Skin epidermis (tissue), 12 donors: ENCODE measurements at regions not wholly inside any gene's neighbourhood (a gene's known extent, or its start where the extent isn't known, plus 50 kb on each side); places are given as distances from the start of the nearest gene placed in this dataset.
"Not testable (repeated sequence)": the region's sequence is repeated elsewhere in the genome, so short reads cannot be mapped to it uniquely, and the experiment has no call there.

ENCODE experiments used
- H3K27ac ChIP-seq, 21 experiments: fragments of 200-600 bp; sonication (generic) in 11 of 21; one replicate each; pipeline ENCODE4 v1.5.0; 2020; ENCODE audit warnings: mild to moderate bottlenecking in 3 of 21, inconsistent platforms in 2 of 21, moderate library complexity in 2 of 21
- H3K4me3 ChIP-seq, 7 experiments: fragments of 200-600 bp; sonication (generic) in 2 of 7; one replicate each; pipeline ENCODE4 v1.5.0; 2020; ENCODE audit warnings: inconsistent platforms in 2 of 7, mild to moderate bottlenecking in 2 of 7, moderate library complexity in 1 of 7

GRCh38 chr5:125891061-125891725 is 532.0 kb upstream of the GRAMD2B start:
- Histone ChIP-seq H3K27ac (no peak overlapping the region), H3K4me3 (no peak overlapping the region)

GRCh38 chr5:125894383-125894782 is 528.8 kb upstream of the GRAMD2B start:
- Histone ChIP-seq H3K4me3 (no peak overlapping the region), H3K27ac (no peak overlapping the region)

DNA sequence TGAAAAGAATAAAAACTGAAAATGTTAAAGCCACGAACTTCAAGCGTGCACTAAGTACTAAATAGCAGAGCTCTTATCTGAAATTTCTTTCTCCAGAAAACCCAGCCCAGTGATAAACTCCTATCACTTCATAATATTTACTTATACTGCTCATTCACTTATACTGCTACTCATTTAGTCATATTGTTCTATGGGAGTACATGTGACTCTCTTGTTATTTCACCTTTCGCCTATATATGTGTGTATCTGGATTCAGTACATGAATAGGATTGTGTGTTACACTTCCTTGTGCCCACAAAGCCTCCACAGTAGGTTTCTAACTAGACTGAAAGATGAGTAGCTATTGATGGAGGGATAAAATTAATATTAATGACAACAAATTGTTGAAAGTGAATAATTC is 526.8 kb upstream of the GRAMD2B start:
- H3K27ac ChIP-seq, result no peak overlapping the region
- H3K4me3 ChIP-seq, result no peak overlapping the region

GRCh38 chr5:125897089-125897488 is 526.1 kb upstream of the GRAMD2B start:
- no peak overlapping the region for H3K27ac ChIP-seq
- H3K4me3 ChIP-seq, result no peak overlapping the region

DNA sequence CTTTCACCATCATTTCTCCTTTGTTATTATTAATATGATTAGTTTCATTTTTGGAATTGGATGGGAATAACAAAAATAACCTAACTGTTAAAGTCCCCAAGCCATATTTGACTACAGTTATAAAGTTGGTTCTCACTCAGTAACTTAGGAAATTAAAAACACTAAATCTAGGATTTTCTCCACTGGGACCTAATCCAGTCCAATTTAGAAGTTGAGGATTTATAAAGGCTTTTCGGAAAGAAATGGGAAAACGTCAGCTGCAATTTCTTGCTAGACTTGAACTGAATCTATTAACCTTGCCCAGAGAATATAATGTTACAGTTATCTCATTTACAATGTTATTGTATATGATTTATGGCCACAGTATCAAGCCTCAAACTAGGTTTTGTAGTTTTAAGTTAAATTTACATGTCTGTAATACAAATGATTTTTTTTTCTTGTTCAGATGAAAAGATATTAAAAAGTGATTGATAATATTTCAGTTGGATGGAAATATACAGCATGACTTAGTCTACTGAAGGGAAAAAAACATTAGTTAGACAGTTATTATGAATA is 524.3 kb upstream of the GRAMD2B start:
- Histone ChIP-seq H3K27ac (no peak overlapping the region), H3K4me3 (no peak overlapping the region)

DNA sequence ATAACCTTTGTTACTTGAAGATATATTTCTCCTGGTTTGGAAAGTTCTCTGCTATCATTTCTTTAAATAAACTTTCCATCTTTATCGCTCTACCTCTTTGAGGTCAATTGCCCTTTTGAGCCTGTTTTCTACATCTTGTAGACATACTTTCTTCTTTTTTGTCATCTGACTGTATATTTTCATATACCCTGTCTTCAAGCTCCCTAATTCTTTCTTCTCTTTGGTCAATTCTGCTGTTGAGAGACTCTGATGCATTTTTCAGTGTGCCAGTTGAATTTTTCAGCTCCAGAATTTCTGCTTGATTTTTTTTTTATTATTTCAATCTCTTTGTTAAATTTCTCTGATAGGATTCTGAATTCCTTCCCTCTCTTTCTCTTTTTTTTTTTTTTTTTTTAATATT is 511.2 kb upstream of the GRAMD2B start:
- no peak overlapping the region for H3K27ac ChIP-seq
- no peak overlapping the region for H3K4me3 ChIP-seq

- no peak overlapping the region for H3K4me3 ChIP-seq
- no peak overlapping the region for H3K27ac ChIP-seq
These were observed 510.0 kb upstream of the GRAMD2B start for GRCh38 chr5:125913200-125913599.

GRCh38 chr5:125914471-125914870 is 508.7 kb upstream of the GRAMD2B start:
- no peak overlapping the region for H3K27ac ChIP-seq
- no peak overlapping the region for H3K4me3 ChIP-seq

- H3K4me3 ChIP-seq, H3K27ac ChIP-seq: not testable (repeated sequence)
These were observed 499.3 kb upstream of the GRAMD2B start for GRCh38 chr5:125923958-125924357.

GRCh38 chr5:125926172-125926571 is 497.0 kb upstream of the GRAMD2B start:
- H3K4me3 ChIP-seq, result no peak overlapping the region
- H3K27ac ChIP-seq, result no peak overlapping the region

- H3K4me3 ChIP-seq, result no peak overlapping the region
- no peak overlapping the region for H3K27ac ChIP-seq
These were observed 494.5 kb upstream of the GRAMD2B start for GRCh38 chr5:125928663-125929062.

GRCh38 chr5:125950012-125950615 is 473.1 kb upstream of the GRAMD2B start:
- Histone ChIP-seq H3K4me3 (no peak overlapping the region), H3K27ac (no peak overlapping the region)

DNA sequence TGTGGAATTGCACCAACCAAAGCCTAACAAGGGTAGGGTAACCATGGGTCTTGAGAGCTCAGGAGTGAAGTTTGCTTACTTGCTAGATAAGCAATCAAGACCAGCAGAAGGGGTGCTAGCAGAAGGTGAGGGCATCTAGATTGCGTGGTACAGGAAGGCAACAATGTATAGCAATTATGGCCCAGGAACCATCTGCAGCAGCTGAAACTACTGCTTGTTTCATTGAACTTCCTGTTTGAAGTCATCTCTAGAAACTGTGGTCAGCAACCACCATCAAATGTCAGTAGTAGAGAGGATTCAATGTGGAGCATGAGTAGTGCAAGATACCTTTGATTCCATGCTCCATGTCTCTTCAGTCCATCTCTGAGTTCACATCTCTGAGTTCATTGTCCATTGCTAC is 462.1 kb upstream of the GRAMD2B start:
- H3K27ac ChIP-seq, result no peak overlapping the region
- no peak overlapping the region for H3K4me3 ChIP-seq

DNA sequence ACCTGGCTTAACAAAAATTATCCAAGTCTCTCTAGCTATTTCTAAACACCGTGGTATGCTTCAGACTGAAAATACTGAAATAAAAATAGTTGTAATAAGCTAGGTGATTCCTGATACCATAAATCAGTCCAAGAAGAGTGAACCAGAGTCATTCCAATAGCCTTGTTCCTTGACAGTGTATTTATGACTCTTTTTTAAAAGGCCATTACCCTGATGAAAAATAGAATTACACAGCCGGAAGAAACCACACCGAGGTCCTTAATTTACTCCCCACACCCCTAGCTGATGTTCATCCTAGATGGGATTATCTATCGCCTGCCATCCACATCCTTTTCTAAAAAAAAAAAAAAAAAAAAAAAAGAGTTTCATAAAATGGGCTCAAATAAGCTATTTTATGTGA is 457.6 kb upstream of the GRAMD2B start:
- Histone ChIP-seq H3K27ac (no peak overlapping the region), H3K4me3 (no peak overlapping the region)

- H3K27ac ChIP-seq, result no peak overlapping the region
- no peak overlapping the region for H3K4me3 ChIP-seq
These were observed 455.6 kb upstream of the GRAMD2B start for GRCh38 chr5:125967576-125967975.

- Histone ChIP-seq H3K27ac (no peak overlapping the region), H3K4me3 (no peak overlapping the region)
These were observed 454.0 kb upstream of the GRAMD2B start for GRCh38 chr5:125969011-125969813.

DNA sequence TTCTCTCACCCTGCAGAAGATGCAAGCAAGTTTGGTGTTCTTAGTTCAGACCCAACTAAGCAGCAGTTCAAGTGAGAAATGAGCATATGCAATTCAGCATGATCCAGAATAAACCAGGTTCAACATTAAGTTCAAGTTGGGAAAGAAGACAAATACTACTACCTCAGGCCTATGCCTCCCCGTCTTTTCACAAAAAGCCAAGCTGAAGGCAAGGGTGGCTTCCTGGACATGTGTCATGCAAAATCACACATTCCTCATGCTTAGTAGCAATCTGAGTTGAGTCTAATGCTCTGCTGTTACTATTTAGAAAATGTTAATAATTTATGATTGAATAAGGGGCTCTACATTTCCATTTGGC is 453.4 kb upstream of the GRAMD2B start:
- Histone ChIP-seq H3K4me3 (no peak overlapping the region), H3K27ac (no peak overlapping the region)

GRCh38 chr5:125970631-125971307 is 452.4 kb upstream of the GRAMD2B start:
- no peak overlapping the region for H3K4me3 ChIP-seq
- H3K27ac ChIP-seq, result no peak overlapping the region

- H3K4me3 ChIP-seq, result no peak overlapping the region
- H3K27ac ChIP-seq, result no peak overlapping the region
These were observed 450.5 kb upstream of the GRAMD2B start for GRCh38 chr5:125972706-125973105.

- no peak overlapping the region for H3K27ac ChIP-seq
- no peak overlapping the region for H3K4me3 ChIP-seq
These were observed 448.5 kb upstream of the GRAMD2B start for GRCh38 chr5:125974679-125975078.
